ENCODE measurements at regions not wholly inside any gene's neighbourhood (a gene's known extent, or its start where the extent isn't known, plus 50 kb on each side); places are given as distances from the start of the nearest gene placed in this dataset.
"Not testable (repeated sequence)": the region's sequence is repeated elsewhere in the genome, so short reads cannot be mapped to it uniquely, and the experiment has no call there.

DNA sequence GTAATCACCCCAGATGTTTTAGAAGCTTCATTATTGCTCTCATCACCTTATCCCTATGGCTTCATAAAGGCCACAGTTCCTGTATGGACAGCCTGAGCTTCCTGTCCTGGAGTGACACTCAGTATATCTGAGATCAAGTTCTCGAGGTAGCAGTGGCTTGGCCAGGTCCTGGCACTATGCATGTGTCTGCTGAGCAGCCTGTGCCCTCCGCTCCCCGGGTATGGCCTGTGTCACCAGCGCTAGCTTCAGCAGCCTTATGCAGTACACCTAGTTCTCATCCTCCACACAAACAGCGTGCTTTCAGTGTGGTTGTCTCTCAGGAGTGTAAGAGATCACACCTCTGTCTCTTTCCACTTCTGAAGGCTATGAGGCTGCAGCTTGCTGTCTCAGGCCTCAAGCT lies 514.7 kb downstream of the DIRAS2 start:
- DNase-seq: no peak

- no peak for DNase-seq
Observed at GRCh38 chr9:90128587-90129190, 513.9 kb downstream of the DIRAS2 start.

DNA sequence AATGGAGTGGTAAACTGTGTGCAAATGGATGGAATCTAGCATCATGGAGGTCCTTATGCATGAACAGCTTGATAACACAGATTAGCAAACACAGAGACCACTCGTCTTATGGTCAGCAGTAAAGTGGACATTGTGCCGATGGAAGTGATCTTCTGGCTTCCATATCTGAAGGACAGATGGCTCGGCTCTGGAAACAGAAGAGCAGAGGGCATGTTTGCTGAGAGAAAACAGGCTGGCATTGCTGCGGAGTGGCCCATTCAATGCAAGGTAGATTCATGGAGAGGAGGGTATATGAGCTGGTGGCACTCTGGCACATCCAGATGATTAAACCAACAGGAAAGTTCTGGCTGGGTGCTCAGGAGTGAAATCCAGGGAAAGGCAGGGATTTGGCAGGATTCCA lies 513.2 kb downstream of the DIRAS2 start:
- no peak for DNase-seq

DNA sequence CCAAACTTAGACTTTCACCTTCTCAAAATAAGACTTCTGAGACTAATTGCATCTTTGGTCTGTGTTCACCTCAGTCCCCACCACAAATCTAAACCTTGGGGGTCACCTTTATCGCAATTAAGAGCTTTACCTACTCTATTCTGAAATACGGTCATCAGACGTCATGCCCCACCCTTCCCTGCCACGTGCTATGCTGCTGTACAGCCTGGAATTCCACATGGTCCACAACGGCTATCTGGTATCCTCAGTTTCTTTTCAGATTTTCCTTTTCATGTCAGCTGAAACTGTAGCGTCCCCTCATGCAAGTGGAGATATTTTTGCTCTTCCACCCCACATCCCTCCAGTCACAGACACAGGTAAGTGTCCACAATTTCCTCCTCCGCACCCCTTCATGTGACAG lies 511.1 kb downstream of the DIRAS2 start:
- no peak for DNase-seq

- DNase-seq: no peak
Observed at GRCh38 chr9:90132866-90133265, 509.8 kb downstream of the DIRAS2 start.

- DNase-seq: no peak
Observed at GRCh38 chr9:90137801-90138200, 504.8 kb downstream of the DIRAS2 start.

DNA sequence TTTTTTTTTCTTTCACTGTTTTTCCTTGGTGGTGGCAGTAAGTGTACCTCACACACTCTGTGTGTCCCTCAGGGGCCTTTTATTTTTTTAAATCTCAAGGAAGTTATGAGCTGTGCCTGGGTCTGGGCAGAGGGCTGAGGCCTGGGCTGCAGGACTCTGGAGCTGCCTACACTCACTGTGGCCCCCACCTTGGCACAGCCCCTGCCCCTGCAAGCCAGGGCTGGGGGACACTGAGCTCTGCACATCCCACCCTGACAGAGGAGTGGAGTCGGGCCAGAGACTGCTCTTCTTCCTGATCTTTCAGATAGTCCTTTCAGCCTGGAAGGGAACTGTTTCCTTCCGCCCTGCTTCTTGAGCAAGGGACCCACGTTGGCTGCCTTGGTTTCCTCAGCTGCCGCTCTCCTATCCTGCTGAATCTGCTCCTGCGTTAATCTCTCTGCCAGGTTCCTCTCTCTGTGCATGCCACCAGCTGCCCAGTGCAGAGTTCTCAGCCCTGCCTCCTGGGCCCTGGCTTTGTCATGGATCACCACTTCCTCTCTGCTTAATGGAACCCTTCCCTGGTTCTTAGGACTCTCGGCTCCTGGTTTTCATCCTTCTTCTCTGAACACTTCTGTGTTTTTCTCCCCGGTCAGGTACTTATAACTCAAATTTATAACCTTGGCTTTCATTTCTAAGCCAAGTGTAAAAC lies 502.3 kb downstream of the DIRAS2 start:
- no peak for DNase-seq

DNA sequence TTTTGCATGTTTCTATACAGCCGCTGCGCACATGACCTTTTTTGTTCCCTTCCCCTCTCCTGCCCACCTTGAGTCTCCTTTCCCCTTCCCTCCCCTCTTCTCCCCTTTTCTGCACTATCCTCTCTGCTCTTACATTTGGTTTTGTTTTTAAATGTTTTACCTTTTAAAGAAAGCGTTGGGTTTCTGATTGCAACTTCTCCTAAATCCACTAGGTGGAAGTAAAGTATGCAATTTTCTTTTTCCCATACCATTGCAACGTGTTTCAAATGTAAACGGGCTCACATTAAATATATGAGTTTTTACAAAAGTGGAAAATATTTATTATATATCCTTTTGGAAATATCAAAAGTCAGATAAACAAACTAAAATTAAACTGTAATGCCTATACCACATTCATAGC lies 500.9 kb downstream of the DIRAS2 start:
- DNase-seq: no peak

DNA sequence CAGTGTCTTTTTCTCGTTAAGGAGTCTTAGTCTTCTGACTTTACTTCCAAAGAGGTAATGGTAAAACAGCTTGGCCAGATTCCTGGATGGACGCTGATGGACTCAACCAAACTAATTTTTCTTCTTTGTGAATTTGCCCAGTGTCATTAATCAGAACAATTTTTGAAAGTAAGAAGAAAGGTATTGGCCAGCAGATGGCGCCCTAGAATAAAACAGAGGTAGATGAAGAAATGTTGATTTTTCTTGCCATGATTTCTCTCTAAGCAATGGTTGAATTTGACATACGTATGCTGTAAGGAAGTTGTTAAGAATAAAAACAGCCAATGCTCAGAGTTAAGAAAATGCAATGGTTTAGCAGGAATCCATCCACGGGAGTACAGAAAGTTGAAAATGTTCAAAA lies 500.0 kb downstream of the DIRAS2 start:
- DNase-seq: no peak

- DNase-seq: no peak
Observed at GRCh38 chr9:90147426-90147825, 495.2 kb downstream of the DIRAS2 start.

DNA sequence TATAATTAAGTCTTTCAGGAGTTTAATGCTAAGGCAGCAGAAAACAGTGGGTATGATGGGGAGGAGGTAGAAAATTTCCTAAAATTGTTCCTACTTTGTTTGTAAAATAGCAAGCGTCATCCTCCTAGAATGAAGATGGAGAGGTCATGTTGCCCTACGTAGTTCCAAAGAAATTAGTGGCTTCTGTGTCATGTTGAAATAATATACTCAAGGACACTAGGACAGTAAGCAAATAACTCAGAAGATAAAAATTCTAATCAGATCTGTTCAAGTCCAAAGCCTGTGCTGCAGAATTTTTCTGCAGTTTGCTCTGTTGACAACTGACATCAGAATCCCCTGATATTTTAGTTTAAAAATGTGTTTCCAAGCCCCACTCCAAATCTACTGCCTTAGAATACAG lies 486.3 kb downstream of the DIRAS2 start:
- no peak for DNase-seq

DNA sequence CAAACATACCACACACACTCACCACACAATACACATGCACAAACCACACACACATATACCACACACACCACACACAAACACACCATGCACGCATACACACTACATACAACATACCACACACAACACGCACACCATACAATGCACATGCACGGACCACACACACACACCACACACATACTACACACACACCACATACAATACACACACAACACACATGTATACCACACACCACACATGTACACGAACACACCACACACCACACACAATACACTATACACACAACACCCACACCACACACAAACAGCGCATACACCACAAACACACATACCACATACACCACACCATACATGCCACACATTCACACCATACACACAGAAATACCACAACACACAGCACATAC lies 480.3 kb downstream of the DIRAS2 start:
- no peak for DNase-seq

DNA sequence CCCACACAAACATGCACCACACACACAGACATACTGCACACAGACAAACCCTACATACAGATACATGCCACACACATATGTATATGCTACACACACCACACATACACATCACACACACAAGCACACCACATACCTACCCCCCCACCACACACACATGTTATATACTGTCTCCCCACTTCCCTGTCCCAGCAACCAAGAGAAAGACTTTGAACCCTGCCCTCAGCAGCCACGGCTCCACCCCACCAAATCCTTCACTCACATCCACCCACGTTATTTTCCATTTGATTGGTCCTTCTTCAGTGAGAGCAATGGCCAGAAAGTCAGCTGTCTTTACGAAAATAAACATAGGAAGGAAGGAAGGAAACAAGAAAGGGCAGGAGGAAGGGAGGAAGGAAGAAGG lies 479.8 kb downstream of the DIRAS2 start:
- no peak for DNase-seq

DNA sequence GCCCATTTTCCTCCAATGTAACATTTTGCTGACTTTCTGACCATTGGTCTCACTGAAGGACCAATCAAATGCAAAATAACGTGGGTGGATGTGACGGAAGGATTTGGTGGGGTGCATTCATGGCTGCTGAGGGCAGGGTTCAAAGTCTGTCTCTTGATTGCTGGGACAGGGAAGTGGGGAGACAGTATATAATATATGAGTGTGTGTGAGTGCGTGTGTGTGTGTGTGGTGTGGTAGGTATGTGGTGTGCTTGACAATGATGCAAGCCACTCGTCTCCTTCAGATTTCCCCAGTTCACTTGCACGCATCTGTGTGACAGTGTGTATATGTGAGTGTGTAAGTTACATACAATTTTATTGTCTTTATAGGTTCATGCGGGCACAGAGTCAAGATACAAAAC lies 477.3 kb downstream of the DIRAS2 start:
- DNase-seq: no peak

DNA sequence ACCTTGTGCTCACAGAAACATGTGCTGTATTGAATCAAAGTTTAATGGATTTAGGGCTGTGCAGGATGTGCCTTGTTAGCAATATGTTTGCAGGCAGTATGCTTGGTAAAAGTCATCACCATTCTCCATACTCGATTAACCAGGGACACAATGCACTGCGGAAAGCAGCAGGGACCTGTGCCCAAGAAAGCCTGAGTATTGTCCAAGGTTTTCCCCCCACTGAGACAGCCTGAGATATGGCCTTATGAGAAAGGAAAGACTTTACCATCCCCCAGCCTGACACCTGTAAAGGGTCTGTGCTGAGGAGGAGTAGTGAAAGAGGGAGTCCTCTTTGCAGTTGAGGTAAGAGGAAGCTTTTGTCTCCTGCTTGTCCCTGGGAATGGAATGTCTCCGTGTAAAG lies 476.2 kb downstream of the DIRAS2 start:
- not testable (repeated sequence) for DNase-seq

- no peak for DNase-seq
Observed at GRCh38 chr9:90167914-90168313, 474.7 kb downstream of the DIRAS2 start.

DNA sequence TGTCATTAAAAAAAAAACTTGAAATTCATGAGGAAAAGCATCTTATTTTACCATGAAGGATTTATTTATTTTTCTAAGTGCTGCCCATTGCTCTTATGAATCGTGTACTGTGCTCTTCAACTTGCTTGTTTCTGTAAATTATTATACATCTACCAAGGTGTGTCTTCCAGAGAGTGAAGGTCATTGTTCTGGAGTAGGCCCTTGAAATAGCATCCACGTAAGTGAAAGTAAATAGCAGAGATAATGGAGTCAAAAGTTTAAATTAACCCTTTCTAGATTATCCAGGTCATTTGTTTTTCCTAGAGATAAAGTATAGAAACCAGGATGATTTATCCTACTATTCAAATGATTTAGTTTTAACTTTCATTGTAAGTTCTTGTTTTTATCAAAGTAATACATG lies 473.1 kb downstream of the DIRAS2 start:
- DNase-seq: no peak

- not testable (repeated sequence) for DNase-seq
Observed at GRCh38 chr9:90173935-90174334, 468.7 kb downstream of the DIRAS2 start.

DNA sequence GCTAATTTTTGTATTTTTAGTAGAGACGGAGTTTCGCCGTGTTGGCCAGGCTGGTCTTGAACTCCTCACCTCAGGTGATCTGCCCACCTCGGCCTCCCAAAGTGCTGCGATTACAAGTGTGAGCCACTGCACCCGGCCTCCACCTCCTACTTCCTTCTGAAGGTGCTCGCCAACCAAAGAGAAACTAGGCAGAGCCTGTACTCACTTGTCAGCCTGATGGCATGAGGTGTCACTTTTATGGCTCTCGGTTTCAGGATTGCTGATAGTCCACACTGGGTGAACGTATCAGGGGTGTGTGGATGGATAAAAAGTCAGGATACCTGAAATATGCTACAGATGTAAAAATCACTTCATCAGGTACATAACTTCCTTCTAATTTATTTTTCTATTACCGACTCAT lies 468.3 kb downstream of the DIRAS2 start:
- not testable (repeated sequence) for DNase-seq

GRCh38 chr9:90175257-90175656 lies 467.4 kb downstream of the DIRAS2 start:
- DNase-seq: no peak

- DNase-seq: no peak
Observed at GRCh38 chr9:90175865-90176264, 466.8 kb downstream of the DIRAS2 start.

- no peak for DNase-seq
Observed at GRCh38 chr9:90176901-90177300, 465.7 kb downstream of the DIRAS2 start.

DNA sequence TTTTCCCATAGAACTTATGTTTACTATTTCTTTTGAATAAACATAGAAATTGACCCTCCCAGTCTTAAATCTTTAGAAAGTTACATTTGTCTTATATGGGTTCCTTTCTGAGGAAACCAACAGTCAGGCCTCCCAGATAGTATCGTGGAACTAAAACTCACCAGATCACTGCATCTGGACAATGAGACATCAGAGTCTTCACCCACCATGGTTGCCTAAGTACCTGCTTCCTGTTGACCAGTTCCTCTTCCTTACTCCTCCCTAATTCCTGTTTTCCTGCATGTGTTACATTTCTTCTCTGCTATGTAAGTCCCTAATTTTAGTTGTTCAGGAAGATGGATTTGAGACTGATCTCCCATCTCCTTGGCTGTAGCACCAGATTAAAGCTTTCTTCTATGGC lies 462.2 kb downstream of the DIRAS2 start:
- DNase-seq: no peak

- DNase-seq: no peak
Observed at GRCh38 chr9:90188656-90189055, 454.0 kb downstream of the DIRAS2 start.

- DNase-seq: no peak
Observed at GRCh38 chr9:90189306-90189705, 453.3 kb downstream of the DIRAS2 start.
